GM23338 (cell line): ENCODE measurements at regions not wholly inside any gene's neighbourhood (a gene's known extent, or its start where the extent isn't known, plus 50 kb on each side); places are given as distances from the start of the nearest gene placed in this dataset.

Experiments
- ATAC-seq: fragments of 200-7000 bp; cut with Tn5 transposase; 3 replicates; pipeline ENCODE4 v1.9.1; 2020
- DNase-seq: peaks from one replicate; pipeline ENCODE4 v3.0.0-alpha.2; 2015; ENCODE audit warnings: low spot score
- H2AFZ ChIP-seq: fragments of 200-600 bp; sonication (generic); 2 replicates; pipeline ENCODE4 v1.8.0; 2016; ENCODE audit warnings: antibody characterized with exemption, mild to moderate bottlenecking, moderate library complexity
- H3F3A ChIP-seq: fragments of 200-600 bp; sonication (generic); replicated peaks from 2 replicates; pipeline ENCODE4 v1.8.0; 2017; ENCODE audit warnings: antibody characterized with exemption, mixed run types, low read depth
- H3K27ac ChIP-seq: fragments of 200-600 bp; sonication (generic); 2 replicates; pipeline ENCODE4 v1.6.1; 2016; ENCODE audit warnings: low read depth
- H3K27me3 ChIP-seq: fragments of 200-600 bp; sonication (generic); 2 replicates; pipeline ENCODE4 v1.8.0; 2016; ENCODE audit warnings: mild to moderate bottlenecking, mixed run types, moderate library complexity; ENCODE audit not compliant: insufficient read depth
- H3K36me3 ChIP-seq: fragments of 200-600 bp; sonication (generic); 2 replicates; pipeline ENCODE4 v1.8.0; 2016; ENCODE audit warnings: mild to moderate bottlenecking; ENCODE audit not compliant: insufficient read depth
- H3K4me1 ChIP-seq: fragments of 200-600 bp; sonication (generic); 2 replicates; pipeline ENCODE4 v1.8.0; 2016; ENCODE audit warnings: mild to moderate bottlenecking, moderate library complexity; ENCODE audit not compliant: insufficient read depth
- H3K4me2 ChIP-seq: fragments of 200-600 bp; sonication (generic); 2 replicates; pipeline ENCODE4 v1.7.1; 2017; ENCODE audit warnings: mixed run types
- H3K4me3 ChIP-seq: fragments of 200-600 bp; sonication (generic); 2 replicates; pipeline ENCODE4 v1.6.1; 2016; ENCODE audit warnings: mixed run types
- H3K79me2 ChIP-seq: fragments of 200-600 bp; sonication (generic); replicated peaks from 2 replicates; pipeline ENCODE4 v1.8.0; 2017; ENCODE audit warnings: mild to moderate bottlenecking; ENCODE audit not compliant: insufficient read depth
- H3K9me2 ChIP-seq: fragments of 200-600 bp; sonication (generic); 2 replicates; pipeline ENCODE4 v1.8.0; 2017; ENCODE audit not compliant: insufficient read depth
- H4K20me1 ChIP-seq: fragments of 200-600 bp; sonication (generic); replicated peaks from 2 replicates; pipeline ENCODE4 v1.8.0; 2017; ENCODE audit warnings: mild to moderate bottlenecking; ENCODE audit not compliant: insufficient read depth
- H3K27ac Mint-ChIP-seq: 2 replicates; pipeline ENCODE4 v1.8.0; 2020; ENCODE audit warnings: inconsistent platforms, mild to moderate bottlenecking, moderate library complexity, mixed read lengths
- H3K27me3 Mint-ChIP-seq: 3 replicates; pipeline ENCODE4 v1.8.0; 2022; ENCODE audit warnings: low read depth, mild to moderate bottlenecking, moderate library complexity, mixed read lengths, inconsistent platforms; ENCODE audit not compliant: insufficient read depth, poor library complexity
- H3K36me3 Mint-ChIP-seq: 3 replicates; pipeline ENCODE4 v1.8.0; 2021; ENCODE audit warnings: low read depth, mild to moderate bottlenecking, inconsistent platforms, moderate library complexity, mixed read lengths
- H3K4me1 Mint-ChIP-seq: 3 replicates; pipeline ENCODE4 v1.8.0; 2020; ENCODE audit warnings: mild to moderate bottlenecking, inconsistent platforms, mixed read lengths
- H3K4me3 Mint-ChIP-seq: 3 replicates; pipeline ENCODE4 v1.8.0; 2021; ENCODE audit warnings: moderate library complexity, mild to moderate bottlenecking, inconsistent platforms, mixed read lengths
- H3K9me3 Mint-ChIP-seq: 3 replicates; pipeline ENCODE4 v1.8.0; 2020; ENCODE audit warnings: moderate library complexity, mild to moderate bottlenecking, inconsistent platforms, mixed read lengths
- CREB1 ChIP-seq: fragments of 250-450 bp; sonication (Bioruptor Pico); IDR thresholded peaks from 2 replicates; pipeline ENCODE4 v1.5.0; 2020; ENCODE audit warnings: low read depth, mild to moderate bottlenecking, moderate library complexity
- EZH2phosphoT487 ChIP-seq: fragments of 200-600 bp; sonication (generic); IDR thresholded peaks from one replicate; pipeline ENCODE4 v1.8.1; 2018; ENCODE audit warnings: antibody characterized with exemption; ENCODE audit not compliant: unreplicated experiment
- JUNB ChIP-seq: IDR thresholded peaks from one replicate; pipeline ENCODE4 v1.6.1; 2016; ENCODE audit warnings: antibody characterized with exemption; ENCODE audit not compliant: unreplicated experiment
- NANOG ChIP-seq: IDR thresholded peaks from 2 replicates; pipeline ENCODE4 v1.6.1; 2016; ENCODE audit warnings: antibody characterized with exemption, borderline replicate concordance
- STAT1 ChIP-seq: IDR thresholded peaks from one replicate; pipeline ENCODE4 v1.6.1; 2016; ENCODE audit warnings: antibody characterized with exemption; ENCODE audit not compliant: unreplicated experiment
- ZNF114 ChIP-seq: fragments of 250-450 bp; sonication (Bioruptor Pico); IDR thresholded peaks from 2 replicates; pipeline ENCODE4 v1.5.0; 2020; ENCODE audit warnings: mild to moderate bottlenecking, moderate library complexity
- ZNF331 ChIP-seq: fragments of 250-450 bp; sonication (Bioruptor Pico); IDR thresholded peaks from 2 replicates; pipeline ENCODE4 v1.5.0; 2020; ENCODE audit warnings: low read depth, mild to moderate bottlenecking, moderate library complexity
- TF ChIP-seq, protein P1 (sequence below), 2 experiments: fragments of 200-600 bp in 1 of 2; sonication (generic) in 1 of 2; conservative IDR thresholded peaks; 2 replicates each; pipeline versions ENCODE4 v1.5.1 to v1.6.1; 2016 to 2017; ENCODE audit warnings: antibody characterized with exemption in 2 of 2, low read depth in 2 of 2, mild to moderate bottlenecking in 2 of 2, moderate library complexity in 1 of 2
- TF ChIP-seq, protein P2 (sequence below): fragments of 250-450 bp; sonication (Bioruptor Pico); IDR thresholded peaks from 2 replicates; pipeline ENCODE4 v1.5.0; 2020; ENCODE audit warnings: mild to moderate bottlenecking, moderate library complexity

DNA sequence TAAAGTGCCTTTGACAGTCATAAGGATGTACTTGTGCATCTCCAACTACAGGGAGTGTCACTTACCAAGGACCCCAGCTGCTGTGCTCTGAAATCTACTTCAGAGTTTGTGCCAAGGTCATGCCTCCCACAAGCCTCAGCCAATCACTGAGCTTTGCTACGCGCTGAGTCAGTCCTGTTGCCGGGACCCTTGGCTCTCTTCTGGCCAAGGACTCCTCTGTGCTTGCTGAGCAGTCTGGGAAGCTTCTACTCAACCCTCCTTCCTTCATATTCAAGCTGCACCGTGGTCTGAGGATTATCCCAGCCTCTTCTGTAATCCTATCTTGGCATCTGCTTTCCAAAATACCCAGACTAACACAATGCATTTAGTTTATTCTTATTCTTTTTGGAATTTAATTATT, 398.9 kb upstream of the FANCL start:
- H3K9me3 Mint-ChIP-seq = no peaks in the 10 kb centered on the region
- no peaks in the 10 kb centered on the region for H3K27me3 Mint-ChIP-seq
- H3K36me3 Mint-ChIP-seq = no peaks in the 10 kb centered on the region
- H3K27me3 ChIP-seq = no peaks in the 10 kb centered on the region
- H3K79me2 ChIP-seq = no peaks in the 10 kb centered on the region
- no peak overlapping the region for H2AFZ ChIP-seq
- TF ChIP-seq, protein P1, sequence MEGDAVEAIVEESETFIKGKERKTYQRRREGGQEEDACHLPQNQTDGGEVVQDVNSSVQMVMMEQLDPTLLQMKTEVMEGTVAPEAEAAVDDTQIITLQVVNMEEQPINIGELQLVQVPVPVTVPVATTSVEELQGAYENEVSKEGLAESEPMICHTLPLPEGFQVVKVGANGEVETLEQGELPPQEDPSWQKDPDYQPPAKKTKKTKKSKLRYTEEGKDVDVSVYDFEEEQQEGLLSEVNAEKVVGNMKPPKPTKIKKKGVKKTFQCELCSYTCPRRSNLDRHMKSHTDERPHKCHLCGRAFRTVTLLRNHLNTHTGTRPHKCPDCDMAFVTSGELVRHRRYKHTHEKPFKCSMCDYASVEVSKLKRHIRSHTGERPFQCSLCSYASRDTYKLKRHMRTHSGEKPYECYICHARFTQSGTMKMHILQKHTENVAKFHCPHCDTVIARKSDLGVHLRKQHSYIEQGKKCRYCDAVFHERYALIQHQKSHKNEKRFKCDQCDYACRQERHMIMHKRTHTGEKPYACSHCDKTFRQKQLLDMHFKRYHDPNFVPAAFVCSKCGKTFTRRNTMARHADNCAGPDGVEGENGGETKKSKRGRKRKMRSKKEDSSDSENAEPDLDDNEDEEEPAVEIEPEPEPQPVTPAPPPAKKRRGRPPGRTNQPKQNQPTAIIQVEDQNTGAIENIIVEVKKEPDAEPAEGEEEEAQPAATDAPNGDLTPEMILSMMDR (conservative IDR thresholded peaks at IDR 0.05; ENCODE audit: low read depth in 2 of 2) = no peak
- TF ChIP-seq NANOG = no peak
- no peak for TF ChIP-seq CREB1 (CRISPR knock-in tag)
- no peak for TF ChIP-seq EZH2phosphoT487
- TF ChIP-seq JUNB = no peak
- no peak for TF ChIP-seq STAT1
- TF ChIP-seq, protein P2, sequence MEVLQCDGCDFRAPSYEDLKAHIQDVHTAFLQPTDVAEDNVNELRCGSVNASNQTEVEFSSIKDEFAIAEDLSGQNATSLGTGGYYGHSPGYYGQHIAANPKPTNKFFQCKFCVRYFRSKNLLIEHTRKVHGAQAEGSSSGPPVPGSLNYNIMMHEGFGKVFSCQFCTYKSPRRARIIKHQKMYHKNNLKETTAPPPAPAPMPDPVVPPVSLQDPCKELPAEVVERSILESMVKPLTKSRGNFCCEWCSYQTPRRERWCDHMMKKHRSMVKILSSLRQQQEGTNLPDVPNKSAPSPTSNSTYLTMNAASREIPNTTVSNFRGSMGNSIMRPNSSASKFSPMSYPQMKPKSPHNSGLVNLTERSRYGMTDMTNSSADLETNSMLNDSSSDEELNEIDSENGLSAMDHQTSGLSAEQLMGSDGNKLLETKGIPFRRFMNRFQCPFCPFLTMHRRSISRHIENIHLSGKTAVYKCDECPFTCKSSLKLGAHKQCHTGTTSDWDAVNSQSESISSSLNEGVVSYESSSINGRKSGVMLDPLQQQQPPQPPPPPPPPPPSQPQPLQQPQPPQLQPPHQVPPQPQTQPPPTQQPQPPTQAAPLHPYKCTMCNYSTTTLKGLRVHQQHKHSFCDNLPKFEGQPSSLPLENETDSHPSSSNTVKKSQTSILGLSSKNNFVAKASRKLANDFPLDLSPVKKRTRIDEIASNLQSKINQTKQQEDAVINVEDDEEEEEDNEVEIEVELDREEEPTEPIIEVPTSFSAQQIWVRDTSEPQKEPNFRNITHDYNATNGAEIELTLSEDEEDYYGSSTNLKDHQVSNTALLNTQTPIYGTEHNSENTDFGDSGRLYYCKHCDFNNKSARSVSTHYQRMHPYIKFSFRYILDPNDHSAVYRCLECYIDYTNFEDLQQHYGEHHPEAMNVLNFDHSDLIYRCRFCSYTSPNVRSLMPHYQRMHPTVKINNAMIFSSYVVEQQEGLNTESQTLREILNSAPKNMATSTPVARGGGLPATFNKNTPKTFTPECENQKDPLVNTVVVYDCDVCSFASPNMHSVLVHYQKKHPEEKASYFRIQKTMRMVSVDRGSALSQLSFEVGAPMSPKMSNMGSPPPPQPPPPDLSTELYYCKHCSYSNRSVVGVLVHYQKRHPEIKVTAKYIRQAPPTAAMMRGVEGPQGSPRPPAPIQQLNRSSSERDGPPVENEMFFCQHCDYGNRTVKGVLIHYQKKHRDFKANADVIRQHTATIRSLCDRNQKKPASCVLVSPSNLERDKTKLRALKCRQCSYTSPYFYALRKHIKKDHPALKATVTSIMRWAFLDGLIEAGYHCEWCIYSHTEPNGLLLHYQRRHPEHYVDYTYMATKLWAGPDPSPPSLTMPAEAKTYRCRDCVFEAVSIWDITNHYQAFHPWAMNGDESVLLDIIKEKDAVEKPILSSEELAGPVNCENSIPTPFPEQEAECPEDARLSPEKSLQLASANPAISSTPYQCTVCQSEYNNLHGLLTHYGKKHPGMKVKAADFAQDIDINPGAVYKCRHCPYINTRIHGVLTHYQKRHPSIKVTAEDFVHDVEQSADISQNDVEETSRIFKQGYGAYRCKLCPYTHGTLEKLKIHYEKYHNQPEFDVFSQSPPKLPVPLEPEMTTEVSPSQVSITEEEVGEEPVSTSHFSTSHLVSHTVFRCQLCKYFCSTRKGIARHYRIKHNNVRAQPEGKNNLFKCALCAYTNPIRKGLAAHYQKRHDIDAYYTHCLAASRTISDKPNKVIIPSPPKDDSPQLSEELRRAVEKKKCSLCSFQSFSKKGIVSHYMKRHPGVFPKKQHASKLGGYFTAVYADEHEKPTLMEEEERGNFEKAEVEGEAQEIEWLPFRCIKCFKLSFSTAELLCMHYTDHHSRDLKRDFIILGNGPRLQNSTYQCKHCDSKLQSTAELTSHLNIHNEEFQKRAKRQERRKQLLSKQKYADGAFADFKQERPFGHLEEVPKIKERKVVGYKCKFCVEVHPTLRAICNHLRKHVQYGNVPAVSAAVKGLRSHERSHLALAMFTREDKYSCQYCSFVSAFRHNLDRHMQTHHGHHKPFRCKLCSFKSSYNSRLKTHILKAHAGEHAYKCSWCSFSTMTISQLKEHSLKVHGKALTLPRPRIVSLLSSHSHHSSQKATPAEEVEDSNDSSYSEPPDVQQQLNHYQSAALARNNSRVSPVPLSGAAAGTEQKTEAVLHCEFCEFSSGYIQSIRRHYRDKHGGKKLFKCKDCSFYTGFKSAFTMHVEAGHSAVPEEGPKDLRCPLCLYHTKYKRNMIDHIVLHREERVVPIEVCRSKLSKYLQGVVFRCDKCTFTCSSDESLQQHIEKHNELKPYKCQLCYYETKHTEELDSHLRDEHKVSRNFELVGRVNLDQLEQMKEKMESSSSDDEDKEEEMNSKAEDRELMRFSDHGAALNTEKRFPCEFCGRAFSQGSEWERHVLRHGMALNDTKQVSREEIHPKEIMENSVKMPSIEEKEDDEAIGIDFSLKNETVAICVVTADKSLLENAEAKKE (CRISPR knock-in tag) = no peak
- no peak for TF ChIP-seq ZNF331 (CRISPR knock-in tag)
- TF ChIP-seq ZNF114 (CRISPR knock-in tag) = no peak
- H3K27ac Mint-ChIP-seq = no peak overlapping the region
- no peak overlapping the region for H3K27ac ChIP-seq
- H3K4me1 ChIP-seq = peaks cover 19% of the 10 kb centered on the region
- H3K4me1 Mint-ChIP-seq = peaks cover 37% of the 10 kb centered on the region
- no peaks in the 10 kb centered on the region for H3F3A ChIP-seq
- H3K9me2 ChIP-seq = no peaks in the 10 kb centered on the region
- DNase-seq = peak; percentile 18
- H3K4me2 ChIP-seq = no peak overlapping the region
- H3K4me3 ChIP-seq = no peak overlapping the region
- H3K36me3 ChIP-seq = no peaks in the 10 kb centered on the region
- peak; percentile 63 for ATAC-seq
- no peak overlapping the region for H3K4me3 Mint-ChIP-seq
- H4K20me1 ChIP-seq = no peaks in the 10 kb centered on the region
